Prostate gland (tissue), 2 donors: ENCODE measurements at regions not wholly inside any gene's neighbourhood (a gene's known extent, or its start where the extent isn't known, plus 50 kb on each side); places are given as distances from the start of the nearest gene placed in this dataset.
A peak's percentile ranks its signal among the peaks of the same experiment; 100 is the strongest.

Experiments
- DNase-seq: peaks from one replicate; pipeline ENCODE4 v3.0.0-alpha.2; 2019; ENCODE audit warnings: low spot score
- H3K27ac ChIP-seq, 2 donors: fragments of 200-600 bp; sonication (generic); 2 replicates each; pipeline ENCODE4 v1.5.1; 2017 to 2019
- H3K27me3 ChIP-seq: fragments of 200-600 bp; sonication (generic); replicated peaks from 2 replicates; pipeline ENCODE4 v1.5.1; 2019; ENCODE audit not compliant: insufficient read depth
- H3K36me3 ChIP-seq, 2 donors: fragments of 200-600 bp; sonication (generic); 1 replicate in 1 of 2; 2 replicates in 1 of 2; pipeline versions ENCODE4 v1.5.1 to v1.8.1; 2017 to 2019
- H3K4me1 ChIP-seq: fragments of 200-600 bp; sonication (generic); replicated peaks from 2 replicates; pipeline ENCODE4 v1.5.1; 2019
- H3K4me3 ChIP-seq, 2 donors: fragments of 200-600 bp; sonication (generic); 2 replicates each; pipeline ENCODE4 v1.5.1; 2017 to 2019
- H3K9me3 ChIP-seq: fragments of 200-600 bp; sonication (generic); 2 replicates; pipeline ENCODE4 v1.5.1; 2017
- POLR2A ChIP-seq: fragments of 450-650 bp; IDR thresholded peaks from one replicate; pipeline ENCODE4 v1.6.1; 2016; ENCODE audit warnings: antibody characterized with exemption, mild to moderate bottlenecking
- POLR2AphosphoS5 ChIP-seq: sonication (generic); formaldehyde crosslinking; IDR thresholded peaks from one replicate; pipeline ENCODE4 v1.6.1; 2017; ENCODE audit warnings: antibody characterized with exemption
- WGBS: methylation state at CpG from one replicate; pipeline ENCODE4 v1.1.5; 2018; 5-methylcytosine and 5-hydroxymethylcytosine counted together
- intact Hi-C: fragments of 100-400 bp; cut with DNase I; formaldehyde crosslinking; loops from one replicate; pipeline ENCODE4 v1.14.2; 2022
- TF ChIP-seq, protein P1 (sequence below), 4 experiments: fragments of 200-600 bp in 2 of 4; fragments of 450-650 bp in 2 of 4; sonication (generic) in 2 of 4; IDR thresholded peaks; 1 replicate in 3 of 4; 2 replicates in 1 of 4; pipeline ENCODE4 v1.5.1; 2016 to 2019; ENCODE audit warnings: antibody characterized with exemption in 4 of 4, mild to moderate bottlenecking in 2 of 4, moderate library complexity in 2 of 4

DNA sequence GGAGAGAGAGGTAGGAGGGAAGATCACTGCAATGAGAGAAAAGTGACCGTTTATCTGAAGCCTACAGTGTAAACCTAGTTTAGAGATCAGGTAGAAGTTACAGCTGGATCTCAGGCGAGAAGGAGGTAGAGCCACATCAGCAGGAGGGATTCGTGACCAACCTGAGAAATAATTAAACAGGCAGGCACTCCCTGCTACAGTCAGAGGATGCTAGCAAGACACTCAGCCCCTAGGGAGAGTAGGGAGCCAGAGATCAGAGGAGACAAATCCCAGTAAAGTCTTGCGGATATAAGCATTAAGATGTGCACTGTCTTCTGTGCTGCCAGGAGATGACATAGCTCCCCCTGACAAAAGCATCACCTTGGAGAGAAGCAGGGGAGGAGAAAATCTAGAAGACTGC, 629.1 kb upstream of the SLC39A10 start:
- intact Hi-C loops, result no loop called here
- no peaks in the 10 kb centered on the region for H3K27me3 ChIP-seq
- H3K27ac ChIP-seq, result no peak overlapping the region
- H3K9me3 ChIP-seq, result no peaks in the 10 kb centered on the region
- H3K4me3 ChIP-seq, result no peak overlapping the region
- no peaks in the 10 kb centered on the region for H3K36me3 ChIP-seq
- WGBS, result 67% methylated on average over 4 of the region's 4 CpGs
- DNase-seq, result no peak
- TF ChIP-seq, protein P1, sequence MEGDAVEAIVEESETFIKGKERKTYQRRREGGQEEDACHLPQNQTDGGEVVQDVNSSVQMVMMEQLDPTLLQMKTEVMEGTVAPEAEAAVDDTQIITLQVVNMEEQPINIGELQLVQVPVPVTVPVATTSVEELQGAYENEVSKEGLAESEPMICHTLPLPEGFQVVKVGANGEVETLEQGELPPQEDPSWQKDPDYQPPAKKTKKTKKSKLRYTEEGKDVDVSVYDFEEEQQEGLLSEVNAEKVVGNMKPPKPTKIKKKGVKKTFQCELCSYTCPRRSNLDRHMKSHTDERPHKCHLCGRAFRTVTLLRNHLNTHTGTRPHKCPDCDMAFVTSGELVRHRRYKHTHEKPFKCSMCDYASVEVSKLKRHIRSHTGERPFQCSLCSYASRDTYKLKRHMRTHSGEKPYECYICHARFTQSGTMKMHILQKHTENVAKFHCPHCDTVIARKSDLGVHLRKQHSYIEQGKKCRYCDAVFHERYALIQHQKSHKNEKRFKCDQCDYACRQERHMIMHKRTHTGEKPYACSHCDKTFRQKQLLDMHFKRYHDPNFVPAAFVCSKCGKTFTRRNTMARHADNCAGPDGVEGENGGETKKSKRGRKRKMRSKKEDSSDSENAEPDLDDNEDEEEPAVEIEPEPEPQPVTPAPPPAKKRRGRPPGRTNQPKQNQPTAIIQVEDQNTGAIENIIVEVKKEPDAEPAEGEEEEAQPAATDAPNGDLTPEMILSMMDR (IDR thresholded peaks at IDR 0.05), result no peak
- no peak for TF ChIP-seq POLR2A
- no peaks in the 10 kb centered on the region for H3K4me1 ChIP-seq

DNA sequence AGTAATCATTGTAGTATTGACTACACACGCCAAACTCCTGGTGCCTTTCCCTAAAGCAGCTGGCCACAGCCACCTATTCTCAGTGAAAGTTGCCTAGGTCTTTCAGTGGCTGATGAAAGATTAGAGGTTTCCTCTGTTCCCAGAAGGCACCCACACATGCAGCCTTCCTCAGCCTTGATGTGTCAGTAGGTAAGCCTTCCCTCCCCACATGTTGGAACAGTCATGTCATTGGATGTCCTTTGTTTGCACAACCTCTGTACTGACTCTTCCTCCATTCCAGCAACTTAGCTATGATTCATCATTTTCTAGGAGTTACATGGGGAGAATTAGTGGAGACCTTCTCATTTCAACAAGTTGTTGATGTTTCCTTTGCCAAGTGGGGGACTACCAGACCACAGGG, 630.8 kb upstream of the SLC39A10 start:
- Histone ChIP-seq H3K27me3 (no peaks in the 10 kb centered on the region), H3K9me3 (no peaks in the 10 kb centered on the region), H3K4me1 (no peaks in the 10 kb centered on the region), H3K36me3 (no peaks in the 10 kb centered on the region), H3K27ac (no peak overlapping the region), H3K4me3 (no peak overlapping the region)
- TF ChIP-seq POLR2A, result no peak
- no peak for TF ChIP-seq POLR2AphosphoS5
- TF ChIP-seq, protein P1 (IDR thresholded peaks at IDR 0.05), result no peak
- WGBS, result 90% methylated on average over 1 of the region's 1 CpG
- DNase-seq, result no peak
- intact Hi-C loops, result no loop called here

DNA sequence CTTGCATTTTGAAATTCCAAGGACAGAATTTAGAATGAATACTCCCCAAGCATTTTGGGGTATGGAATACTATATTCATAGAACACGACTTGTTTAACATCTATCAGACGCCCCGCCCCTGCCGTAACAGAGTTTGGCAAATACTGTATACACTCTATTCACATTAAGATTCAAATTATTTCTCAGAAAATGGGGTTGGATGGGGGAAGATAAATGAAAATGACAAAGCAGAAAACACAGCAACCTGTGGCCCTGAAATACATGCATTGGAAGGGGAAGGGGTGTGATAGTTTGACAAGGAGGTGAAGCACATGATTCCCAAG, 634.6 kb upstream of the SLC39A10 start:
- H3K4me3 ChIP-seq, result no peak overlapping the region
- WGBS, result 58% methylated on average over 4 of the region's 4 CpGs
- peak overlapping the region; percentile 52 to 70 for H3K27ac ChIP-seq
- no peaks in the 10 kb centered on the region for H3K36me3 ChIP-seq
- peaks cover 5% of the 10 kb centered on the region for H3K4me1 ChIP-seq
- intact Hi-C loops, result no loop called here
- TF ChIP-seq POLR2A, result no peak
- TF ChIP-seq, protein P1 (IDR thresholded peaks at IDR 0.05), result no peak
- TF ChIP-seq POLR2AphosphoS5, result no peak
- no peaks in the 10 kb centered on the region for H3K9me3 ChIP-seq
- no peak for DNase-seq
- H3K27me3 ChIP-seq, result no peaks in the 10 kb centered on the region

DNA sequence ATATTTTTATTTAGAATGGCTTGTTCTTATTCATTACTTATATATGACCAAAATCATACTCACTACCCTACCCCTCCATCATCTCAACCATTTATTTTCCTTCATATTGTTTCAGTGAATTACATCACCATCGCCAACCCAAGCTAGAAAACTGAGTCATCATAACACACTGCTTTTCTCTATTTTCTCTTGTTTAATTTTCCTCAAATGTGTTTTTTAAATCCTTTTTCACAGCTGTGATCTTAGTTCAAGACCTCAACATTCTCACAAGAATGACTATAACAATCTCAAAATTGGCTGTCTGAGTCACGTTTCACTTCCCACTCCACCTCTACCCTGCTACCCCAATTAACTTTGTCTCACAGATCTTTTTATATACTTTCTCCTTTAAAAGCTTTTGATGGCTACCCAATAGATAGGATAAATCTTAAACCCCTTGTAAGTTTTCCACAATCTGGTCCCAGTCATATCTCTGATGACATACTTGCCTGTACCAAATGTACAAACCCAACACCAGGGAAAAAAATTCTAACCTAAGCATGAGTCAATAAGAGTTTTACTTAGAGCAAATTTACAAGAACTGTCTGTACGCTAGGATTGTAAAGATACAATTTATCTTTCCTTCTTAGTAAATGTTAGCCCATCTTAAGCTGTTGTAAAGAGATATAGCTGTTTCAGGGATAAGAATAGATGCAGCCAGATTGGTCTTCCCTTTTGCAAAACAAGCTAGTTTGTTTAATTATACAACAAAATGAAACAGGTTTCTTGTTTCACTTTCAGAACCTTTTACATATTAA, 635.1 kb upstream of the SLC39A10 start:
- intact Hi-C loops, result no loop called here
- Histone ChIP-seq H3K27ac (peak overlapping the region; percentile 52 to 70), H3K9me3 (no peaks in the 10 kb centered on the region), H3K27me3 (no peaks in the 10 kb centered on the region), H3K4me1 (peaks cover 7% of the 10 kb centered on the region), H3K36me3 (no peaks in the 10 kb centered on the region), H3K4me3 (no peak overlapping the region)
- TF ChIP-seq POLR2A (no peak), POLR2AphosphoS5 (peak; percentile 80)
- TF ChIP-seq, protein P1 (IDR thresholded peaks at IDR 0.05), result peak in 1 of 4 experiments; percentile 31
- 44% methylated on average over 3 of the region's 3 CpGs for WGBS
- no peak for DNase-seq

DNA sequence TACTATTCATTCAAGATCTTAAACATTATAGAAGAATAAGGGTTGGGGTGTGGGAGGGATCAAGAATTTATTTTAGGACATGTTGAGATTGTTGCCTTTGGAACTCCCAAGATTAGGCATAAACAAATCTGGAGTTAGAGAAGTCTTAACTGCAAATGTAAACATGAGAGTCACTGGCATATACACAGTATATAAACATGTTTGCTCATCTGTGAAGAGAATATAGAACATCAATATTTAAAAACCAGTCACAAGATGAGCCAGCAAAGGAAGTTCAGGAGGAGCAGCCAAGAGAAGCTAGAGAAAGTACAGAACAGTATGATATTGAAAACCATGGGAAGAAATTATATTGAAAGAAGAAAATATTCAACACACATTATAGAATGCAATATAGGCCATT, 638.6 kb upstream of the SLC39A10 start:
- no peaks in the 10 kb centered on the region for H3K27me3 ChIP-seq
- H3K9me3 ChIP-seq, result no peaks in the 10 kb centered on the region
- TF ChIP-seq POLR2AphosphoS5, result peak; percentile 68
- TF ChIP-seq, protein P1 (IDR thresholded peaks at IDR 0.05), result no peak
- intact Hi-C loops, result no loop called here
- peaks cover 7% of the 10 kb centered on the region for H3K4me1 ChIP-seq
- no peak for DNase-seq
- no peak overlapping the region for H3K4me3 ChIP-seq
- no peaks in the 10 kb centered on the region for H3K36me3 ChIP-seq
- H3K27ac ChIP-seq, result peak overlapping the region in 1 of 2 donors; percentile 52
